A673 (cell line): ENCODE measurements at regions not wholly inside any gene's neighbourhood (a gene's known extent, or its start where the extent isn't known, plus 50 kb on each side); places are given as distances from the start of the nearest gene placed in this dataset.

Source experiments
- EZH2 ChIP-seq: fragments of 200-600 bp; sonication (generic); IDR thresholded peaks from 2 replicates; pipeline ENCODE4 v1.6.1; 2017; ENCODE audit warnings: borderline replicate concordance, low read depth, mild to moderate bottlenecking, mixed read lengths, antibody characterized with exemption, low read length; ENCODE audit not compliant: poor library complexity, severe bottlenecking
- TF ChIP-seq, protein P1 (sequence below): fragments of 300-800, 200-600 bp; sonication (generic); conservative IDR thresholded peaks from 2 replicates; pipeline ENCODE4 v1.5.1; 2017; ENCODE audit warnings: low read depth, mild to moderate bottlenecking, antibody characterized with exemption, low read length, moderate library complexity, mixed read lengths

DNA sequence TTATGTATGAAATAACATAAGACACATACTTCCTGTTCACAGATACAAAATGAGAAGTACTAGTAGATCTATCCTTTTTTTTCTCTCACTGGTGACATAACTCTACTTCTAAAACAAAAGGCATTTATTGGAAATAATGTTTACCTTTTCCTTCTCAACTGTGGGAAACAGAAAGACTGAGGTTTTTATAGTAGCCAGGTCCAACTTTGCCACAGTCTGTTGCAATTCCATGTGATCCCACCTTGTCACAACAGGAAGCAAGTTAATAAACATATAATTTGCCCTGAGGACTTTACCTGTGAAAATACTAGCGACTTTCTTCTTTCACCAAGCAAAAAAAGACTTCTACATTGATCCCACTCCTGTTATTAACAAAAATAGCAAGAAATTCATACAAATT lies 475.8 kb downstream of the PDGFC start:
- TF ChIP-seq, protein P1, sequence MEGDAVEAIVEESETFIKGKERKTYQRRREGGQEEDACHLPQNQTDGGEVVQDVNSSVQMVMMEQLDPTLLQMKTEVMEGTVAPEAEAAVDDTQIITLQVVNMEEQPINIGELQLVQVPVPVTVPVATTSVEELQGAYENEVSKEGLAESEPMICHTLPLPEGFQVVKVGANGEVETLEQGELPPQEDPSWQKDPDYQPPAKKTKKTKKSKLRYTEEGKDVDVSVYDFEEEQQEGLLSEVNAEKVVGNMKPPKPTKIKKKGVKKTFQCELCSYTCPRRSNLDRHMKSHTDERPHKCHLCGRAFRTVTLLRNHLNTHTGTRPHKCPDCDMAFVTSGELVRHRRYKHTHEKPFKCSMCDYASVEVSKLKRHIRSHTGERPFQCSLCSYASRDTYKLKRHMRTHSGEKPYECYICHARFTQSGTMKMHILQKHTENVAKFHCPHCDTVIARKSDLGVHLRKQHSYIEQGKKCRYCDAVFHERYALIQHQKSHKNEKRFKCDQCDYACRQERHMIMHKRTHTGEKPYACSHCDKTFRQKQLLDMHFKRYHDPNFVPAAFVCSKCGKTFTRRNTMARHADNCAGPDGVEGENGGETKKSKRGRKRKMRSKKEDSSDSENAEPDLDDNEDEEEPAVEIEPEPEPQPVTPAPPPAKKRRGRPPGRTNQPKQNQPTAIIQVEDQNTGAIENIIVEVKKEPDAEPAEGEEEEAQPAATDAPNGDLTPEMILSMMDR, result no peak
- TF ChIP-seq EZH2, result no peak
